Activated CD4-positive, CD25-positive, alpha-beta regulatory T cell (primary cell): ENCODE measurements at regions not wholly inside any gene's neighbourhood (a gene's known extent, or its start where the extent isn't known, plus 50 kb on each side); places are given as distances from the start of the nearest gene placed in this dataset.

Source experiments
- DNase-seq, 4 experiments: peaks; one replicate each; lab custom pipeline; 2025; lab: John Stamatoyannopoulos, UW

DNA sequence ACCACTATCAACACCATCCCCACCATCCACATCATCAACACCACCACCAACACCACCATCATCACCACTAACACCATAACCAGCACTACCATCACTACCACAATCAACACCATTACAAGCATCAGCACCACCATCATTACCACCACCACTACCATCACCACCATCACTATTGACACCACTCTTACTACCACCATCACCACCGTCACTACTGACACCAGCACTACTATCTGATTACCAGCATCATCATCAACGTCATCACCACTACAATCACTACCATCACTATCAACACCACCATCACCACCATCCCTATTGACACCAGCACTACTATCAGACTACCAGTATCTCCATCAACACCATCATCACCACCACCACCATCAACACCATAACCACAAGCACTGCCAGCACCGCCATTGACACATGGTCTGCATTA lies 106.1 kb upstream of the RUNX3 start:
- no peak for DNase-seq

GRCh38 chr1:25035523-25036116 lies 105.5 kb upstream of the RUNX3 start:
- DNase-seq, result no peak

- DNase-seq, result no peak
These were observed 104.9 kb upstream of the RUNX3 start for GRCh38 chr1:25034736-25035522.

- DNase-seq, result no peak
These were observed 104.0 kb upstream of the RUNX3 start for GRCh38 chr1:25033828-25034705.

DNA sequence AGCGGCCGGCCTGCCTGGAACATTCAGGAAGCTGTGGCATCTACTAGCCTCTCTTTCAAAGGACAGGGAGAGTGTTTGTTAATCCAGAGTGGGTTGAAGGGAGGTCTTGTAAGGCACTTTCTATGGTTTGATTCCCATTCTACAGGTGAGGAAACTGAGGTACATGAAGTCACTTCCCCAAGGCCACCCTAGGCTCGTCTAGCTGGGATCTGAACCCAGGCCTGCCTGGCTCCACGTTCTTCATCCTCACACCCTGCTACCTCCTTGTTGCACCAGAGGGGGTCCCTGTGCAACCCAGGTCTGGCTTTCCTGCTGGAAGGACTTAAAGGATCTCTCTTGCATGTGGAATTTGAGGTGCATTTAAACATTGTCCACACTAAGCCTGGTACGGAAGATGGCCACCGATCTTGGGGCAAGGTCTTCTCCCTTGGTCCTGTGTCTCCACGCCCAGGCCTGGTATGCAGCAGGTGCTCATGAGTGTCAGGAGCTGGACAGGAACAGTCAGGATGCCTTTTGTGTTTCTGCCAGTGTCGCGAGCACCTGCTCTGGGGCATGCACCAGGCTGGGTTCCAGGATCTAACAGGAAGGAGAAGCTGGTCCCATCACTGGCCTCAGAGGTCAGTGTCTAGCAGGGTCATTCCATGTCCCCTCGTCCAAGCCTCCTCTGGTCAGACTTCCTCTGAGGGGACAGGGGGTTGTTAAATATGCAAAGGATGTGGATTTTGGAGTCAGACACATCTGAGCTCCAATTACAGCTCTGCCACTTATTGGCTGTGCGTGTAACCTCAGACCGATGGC lies 103.2 kb upstream of the RUNX3 start:
- DNase-seq, result no peak

DNA sequence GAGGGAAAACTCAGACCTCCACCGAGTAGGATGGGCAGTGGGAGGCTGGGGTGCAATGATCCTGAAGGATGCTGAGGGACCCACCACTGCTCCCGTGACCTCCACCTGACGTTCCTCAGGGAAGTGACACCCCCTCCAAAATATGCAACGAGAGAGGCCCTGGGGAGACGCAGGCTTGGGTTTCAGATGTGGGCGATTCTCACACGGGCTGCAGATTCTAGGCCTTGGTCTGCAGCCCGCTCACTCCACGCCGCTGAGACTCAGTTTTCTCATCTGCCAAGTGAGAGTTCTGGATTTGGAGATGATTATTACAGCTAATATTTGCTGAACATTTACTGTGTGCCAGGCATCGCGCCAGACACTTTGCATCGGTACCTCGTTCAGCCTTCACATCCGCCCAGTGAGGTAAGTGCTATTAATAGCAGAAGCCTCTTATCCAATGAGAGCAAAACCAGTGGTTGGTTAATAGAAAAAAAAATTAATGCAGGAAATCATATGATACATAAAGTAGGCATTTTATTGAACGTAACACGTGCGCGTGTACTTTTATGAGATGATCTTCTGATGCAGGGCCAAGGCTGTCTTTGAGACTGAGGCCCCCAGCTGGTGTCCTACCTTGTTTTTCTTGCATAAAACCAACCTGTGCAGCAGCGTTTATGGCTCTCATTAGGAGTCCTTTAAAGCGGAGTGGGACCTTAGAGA lies 102.0 kb upstream of the RUNX3 start:
- peak in 3 of 4 experiments; percentile 14 to 59 (median 49) for DNase-seq

DNA sequence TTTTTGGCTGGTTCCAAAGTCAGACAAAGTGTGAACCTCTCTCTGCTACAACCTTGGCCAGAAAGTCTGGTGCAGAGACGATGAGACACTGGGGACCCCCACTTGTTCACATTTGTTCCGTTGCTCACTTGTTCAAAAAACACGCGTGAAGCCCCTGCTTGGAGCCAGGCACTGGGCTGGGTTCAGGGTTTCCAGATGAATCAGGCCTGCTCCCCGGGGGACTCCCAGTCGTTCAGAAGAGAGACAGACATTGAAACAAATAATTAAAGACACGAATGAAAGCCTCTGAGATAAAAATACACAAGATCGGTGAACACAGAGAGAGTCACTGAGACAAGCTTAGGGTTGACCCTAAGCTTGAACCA lies 101.5 kb upstream of the RUNX3 start:
- DNase-seq, result peak in 1 of 4 experiments; percentile 35

DNA sequence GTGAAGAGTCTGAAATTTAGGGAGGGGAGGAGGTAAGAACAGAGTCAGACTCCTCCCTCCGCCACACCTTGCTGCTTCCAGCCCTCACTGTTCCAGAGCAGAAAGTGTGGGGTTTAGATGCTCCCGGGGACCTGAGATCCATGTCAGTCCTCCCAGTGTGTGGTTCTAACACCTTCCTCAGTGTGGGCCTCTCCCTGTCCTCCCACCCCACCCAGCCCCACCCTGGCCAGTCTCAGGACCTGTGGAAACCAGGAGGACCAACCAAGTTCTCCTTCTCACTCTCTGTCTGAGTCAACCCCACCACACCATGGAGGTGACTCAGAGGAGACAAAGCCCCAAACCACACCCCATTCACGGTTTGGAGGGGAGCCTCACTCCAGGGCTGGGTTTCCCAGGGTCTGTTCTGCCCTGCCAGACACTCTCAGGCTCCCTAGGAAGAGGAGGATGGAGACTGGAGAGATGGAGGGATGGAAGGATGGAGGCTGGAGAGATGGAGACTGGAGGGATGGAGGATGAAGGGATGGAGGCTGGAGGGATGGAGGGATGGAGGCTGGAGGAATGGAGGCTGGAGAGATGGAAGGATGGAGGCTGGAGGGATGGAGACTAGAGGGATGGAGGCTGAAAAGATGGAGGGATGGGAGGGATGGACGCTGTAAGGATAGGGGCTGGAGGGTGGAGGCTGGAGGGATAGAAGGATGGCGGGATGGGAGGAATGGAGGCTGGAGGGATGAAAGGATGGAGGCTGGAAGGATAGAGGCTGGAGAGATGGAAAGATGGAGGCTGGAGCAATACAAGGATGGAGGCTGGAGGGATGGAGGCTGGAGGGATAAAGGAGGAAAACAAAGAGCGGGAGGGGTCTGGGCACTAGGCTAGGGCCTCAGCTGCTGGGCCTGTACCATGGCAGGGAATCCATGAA lies 100.9 kb upstream of the RUNX3 start:
- peak; percentile 36 to 53 (median 46) for DNase-seq

DNA sequence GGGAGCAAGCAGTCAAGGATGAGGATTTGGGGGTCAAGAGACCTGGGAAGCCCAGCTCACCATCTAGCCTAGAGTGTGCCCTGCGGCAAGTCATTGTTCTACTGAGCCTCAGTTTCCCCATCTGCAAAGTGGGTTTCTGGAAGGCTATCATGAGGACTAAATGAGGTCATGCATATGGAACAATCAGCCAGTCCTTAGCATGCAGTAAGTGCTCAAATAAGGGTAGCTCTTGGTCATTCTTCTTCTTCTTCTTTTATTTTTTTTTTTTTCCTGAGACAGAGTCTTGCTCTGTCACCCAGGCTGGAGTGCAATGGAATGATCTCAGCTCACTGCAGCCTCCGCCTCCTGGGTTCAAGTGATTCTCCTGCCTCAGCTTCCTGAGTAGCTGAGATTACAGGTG lies 99.9 kb upstream of the RUNX3 start:
- DNase-seq, result no peak

- no peak for DNase-seq
These were observed 99.0 kb upstream of the RUNX3 start for GRCh38 chr1:25028907-25029599.

- DNase-seq, result no peak
These were observed 98.5 kb upstream of the RUNX3 start for GRCh38 chr1:25028587-25028906.

GRCh38 chr1:25027822-25028586 lies 97.9 kb upstream of the RUNX3 start:
- no peak for DNase-seq

DNA sequence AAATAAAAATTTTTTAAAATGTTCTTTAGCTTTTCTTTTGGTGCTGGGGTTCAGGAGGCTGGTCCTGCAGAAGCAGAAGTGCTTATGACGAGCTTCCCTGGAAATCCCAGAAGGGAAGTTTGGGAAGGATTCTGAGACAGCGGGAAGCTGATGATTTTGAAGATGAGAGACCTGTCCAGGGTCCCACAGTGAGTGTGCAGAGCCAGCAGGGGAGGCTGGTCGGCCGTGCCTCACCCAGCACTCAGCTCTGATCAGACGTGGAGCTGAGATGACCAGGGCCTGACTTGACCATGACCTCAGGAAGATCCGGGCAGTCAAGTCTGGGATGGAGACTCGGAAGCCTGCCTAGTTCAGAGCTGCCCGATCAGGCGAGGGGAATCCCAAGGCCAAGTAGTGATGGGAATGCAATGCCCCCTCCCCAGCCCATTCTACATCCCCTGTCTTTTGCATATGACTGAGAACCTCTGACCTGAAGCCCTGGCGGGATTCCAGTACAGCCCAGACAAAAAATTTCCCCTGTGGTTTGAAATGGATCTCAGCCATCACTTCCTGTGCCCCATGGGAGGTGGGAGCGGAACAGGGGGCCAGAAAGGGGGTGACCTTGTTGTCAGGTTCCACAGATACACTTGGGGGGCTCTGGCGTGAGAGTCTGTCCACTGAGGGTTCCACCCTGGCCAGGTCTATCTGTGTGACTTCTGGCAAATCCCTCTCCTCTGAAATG lies 96.8 kb upstream of the RUNX3 start:
- no peak for DNase-seq

GRCh38 chr1:25026304-25026703 lies 96.2 kb upstream of the RUNX3 start:
- DNase-seq, result no peak

DNA sequence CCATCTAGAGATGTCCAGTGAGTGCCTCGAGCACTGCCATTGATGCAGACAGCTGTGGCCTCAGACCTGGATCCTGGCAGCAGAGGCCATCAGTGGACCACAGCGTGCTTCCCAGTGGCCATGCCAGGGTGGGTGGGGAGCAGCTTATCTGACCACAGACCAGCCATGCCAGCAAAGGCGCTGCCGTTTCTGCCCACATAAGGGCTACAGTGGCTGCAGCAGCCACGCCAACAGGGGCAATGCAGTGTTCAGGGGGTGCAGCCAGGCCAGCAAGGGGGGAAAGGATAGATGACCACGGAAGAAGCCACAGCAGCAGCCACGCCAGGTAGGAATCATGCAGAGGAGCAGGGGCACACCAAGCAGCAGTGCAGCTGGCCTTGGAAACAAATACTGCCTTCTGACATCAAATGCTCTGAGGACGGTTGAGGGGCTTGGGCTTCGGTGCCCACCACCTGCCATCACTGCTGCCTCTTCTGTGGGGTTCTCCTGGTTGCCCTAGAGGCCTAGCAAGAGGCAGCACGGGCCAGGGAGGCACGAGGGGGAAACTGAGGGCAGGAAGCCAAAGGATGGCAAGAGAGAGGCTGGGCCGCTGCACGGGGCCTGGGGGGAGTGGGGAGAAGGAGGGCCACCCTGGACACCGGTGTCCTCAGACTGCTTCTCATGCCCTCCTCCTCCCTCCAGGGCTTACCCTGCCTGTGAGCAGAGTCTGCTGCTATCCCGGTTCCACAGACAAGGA lies 94.7 kb upstream of the RUNX3 start:
- no peak for DNase-seq

- no peak for DNase-seq
These were observed 93.8 kb upstream of the RUNX3 start for GRCh38 chr1:25023826-25024225.

- DNase-seq, result no peak
These were observed 93.1 kb upstream of the RUNX3 start for GRCh38 chr1:25023190-25023578.
